ENCODE measurements at regions not wholly inside any gene's neighbourhood (a gene's known extent, or its start where the extent isn't known, plus 50 kb on each side); places are given as distances from the start of the nearest gene placed in this dataset.
"Not testable (repeated sequence)": the region's sequence is repeated elsewhere in the genome, so short reads cannot be mapped to it uniquely, and the experiment has no call there.

DNA sequence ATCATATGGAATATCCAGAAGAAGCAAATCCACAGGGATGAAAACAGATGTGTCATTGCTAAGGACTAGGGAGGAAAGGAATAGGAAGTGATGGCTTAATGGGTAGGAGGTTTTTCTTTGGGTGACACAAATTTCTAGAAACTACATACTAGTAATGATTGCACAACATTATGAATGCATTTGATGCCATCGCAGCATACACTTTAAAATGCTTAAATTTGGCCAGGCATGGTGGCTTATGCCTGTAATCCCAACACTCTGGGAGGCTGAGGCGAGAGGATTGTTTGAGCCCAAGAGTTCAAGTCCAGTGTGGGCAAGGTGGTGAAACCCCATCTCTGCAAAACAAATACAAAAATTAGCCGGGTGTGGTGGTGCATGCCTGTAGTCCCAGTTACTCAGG, 1370.8 kb downstream of the AACS start:
- H3K27ac ChIP-seq: no peak overlapping the region
- no peak for TF ChIP-seq CTCF (conservative IDR thresholded peaks at IDR 0.05)

DNA sequence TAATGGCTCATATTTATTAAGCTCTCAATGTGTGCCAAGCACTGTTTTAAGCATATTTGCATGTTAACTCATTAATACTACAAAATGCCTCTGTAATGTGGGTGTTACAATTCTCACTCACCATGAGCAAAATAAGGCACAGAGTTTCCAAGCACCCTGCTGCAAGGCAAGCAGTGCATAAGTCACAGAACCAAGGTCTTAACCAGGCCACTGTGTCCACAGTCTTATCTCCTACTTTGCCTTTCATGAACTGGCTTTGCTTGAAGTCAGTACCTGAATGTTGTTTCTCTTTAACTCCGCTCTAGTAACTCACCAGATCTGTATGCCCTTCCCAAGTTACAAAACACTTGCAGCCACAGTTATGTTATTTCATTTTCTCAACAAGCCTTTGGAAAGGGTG, 1372.7 kb downstream of the AACS start:
- TF ChIP-seq CTCF (conservative IDR thresholded peaks at IDR 0.05): no peak
- H3K27ac ChIP-seq: no peak overlapping the region

DNA sequence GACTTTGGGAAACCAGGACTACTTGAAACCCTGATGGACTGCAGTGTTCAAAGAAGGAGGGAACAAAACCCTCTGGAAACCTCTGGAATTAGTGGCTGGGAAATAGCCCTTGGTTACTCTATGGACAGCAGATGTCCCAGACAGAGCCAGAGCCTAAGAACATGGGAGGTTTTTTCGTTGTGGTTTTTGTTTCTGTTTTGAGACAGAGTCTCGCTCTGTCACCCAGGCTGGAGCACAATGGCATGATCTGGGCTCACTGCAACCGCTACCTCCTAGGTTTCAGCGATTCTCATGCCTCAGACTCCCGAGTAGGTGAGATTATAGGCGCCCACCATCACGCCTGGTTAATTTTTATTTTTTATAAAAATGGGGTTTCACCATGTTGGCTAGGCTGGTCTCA, 1378.7 kb downstream of the AACS start:
- no peak overlapping the region for H3K27ac ChIP-seq
- TF ChIP-seq CTCF (conservative IDR thresholded peaks at IDR 0.05): no peak

DNA sequence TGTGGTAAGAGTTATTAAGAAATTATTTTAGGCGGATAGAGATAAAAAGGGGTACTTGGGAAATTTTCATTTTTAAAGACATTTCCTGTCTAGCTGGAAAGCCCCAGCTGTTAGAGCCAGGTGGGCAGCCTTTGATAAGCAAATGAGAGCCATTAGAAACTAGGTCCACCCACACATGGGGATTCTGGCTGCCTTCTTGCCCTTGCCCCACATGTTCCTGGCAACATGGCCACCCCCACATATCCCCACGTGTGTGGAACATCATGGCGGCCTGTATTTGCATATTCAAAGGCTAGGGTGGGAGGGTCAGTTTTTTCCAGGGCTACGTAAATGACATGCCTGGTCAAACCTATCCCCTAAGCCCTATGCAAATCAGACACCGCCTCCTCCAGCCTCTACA, 1382.1 kb downstream of the AACS start:
- TF ChIP-seq CTCF (conservative IDR thresholded peaks at IDR 0.05): no peak
- no peak overlapping the region for H3K27ac ChIP-seq

GRCh38 chr12:126451809-126452208, 1386.6 kb downstream of the AACS start:
- H3K27ac ChIP-seq: no peak overlapping the region
- no peak for TF ChIP-seq CTCF (conservative IDR thresholded peaks at IDR 0.05)

DNA sequence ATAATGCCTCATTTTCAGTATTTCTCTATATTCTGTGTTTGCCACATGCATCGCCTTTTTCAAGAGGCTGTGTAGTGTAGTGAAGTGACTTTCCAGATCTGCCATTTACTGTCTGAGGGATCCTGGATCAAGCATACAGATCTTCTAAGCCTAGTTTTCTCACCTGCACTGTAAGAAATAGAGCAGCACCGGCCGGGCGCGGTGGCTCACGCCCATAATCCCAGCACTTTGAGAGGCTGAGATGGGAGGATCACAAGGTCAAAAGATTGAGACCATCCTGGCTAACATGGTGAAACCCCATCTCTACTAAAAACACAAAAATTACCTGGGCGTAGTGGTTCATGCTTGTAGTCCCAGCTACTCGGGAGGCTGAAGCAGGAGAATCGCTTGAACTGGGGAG, 1387.5 kb downstream of the AACS start:
- not testable (repeated sequence) for H3K27ac ChIP-seq

GRCh38 chr12:126454581-126454980, 1389.3 kb downstream of the AACS start:
- no peak overlapping the region for H3K27ac ChIP-seq
- TF ChIP-seq CTCF (conservative IDR thresholded peaks at IDR 0.05): no peak

GRCh38 chr12:126457776-126458175, 1392.5 kb downstream of the AACS start:
- TF ChIP-seq CTCF (conservative IDR thresholded peaks at IDR 0.05): no peak
- no peak overlapping the region for H3K27ac ChIP-seq

All from VCaP (cell line).